Caco-2 (cell line): ENCODE measurements at regions not wholly inside any gene's neighbourhood (a gene's known extent, or its start where the extent isn't known, plus 50 kb on each side); places are given as distances from the start of the nearest gene placed in this dataset.

Source experiments
- BruUV-seq: library from RNA; stranded (reverse); fragments of 400-500 nt; replicated peaks from 2 replicates; lab custom pipeline; 2021; lab: Mats Ljungman, UMichigan
- CTCF ChIA-PET: fragments of 300-600 bp; sonication (Branson Sonifier 250); formaldehyde crosslinking; loops from one replicate; lab custom pipeline; 2022; ENCODE audit warnings: antibody characterized with exemption; lab: Charles Lee
- POLR2A ChIA-PET: fragments of 300-600 bp; sonication (Branson Sonifier 250); formaldehyde crosslinking; loops from one replicate; lab custom pipeline; 2022; ENCODE audit warnings: antibody characterized with exemption; lab: Charles Lee
- DNase-seq, 2 experiments: peaks; one replicate each; pipeline versions ENCODE4 v3.0.0 to v3.0.0-alpha.2; 2020 to 2022
- H3K27me3 ChIP-seq: replicated peaks from 2 replicates; pipeline ENCODE4 v1.6.0; 2011; ENCODE audit warnings: low read length; ENCODE audit not compliant: control insufficient read depth, insufficient read depth
- H3K36me3 ChIP-seq: 2 replicates; pipeline ENCODE4 v1.5.1; 2011; ENCODE audit warnings: low read length; ENCODE audit not compliant: control insufficient read depth, insufficient read depth
- H3K4me1 ChIP-seq: fragments of 250-450 bp; sonication (Bioruptor Pico); 2 replicates; pipeline ENCODE4 v1.5.1; 2020; ENCODE audit warnings: mild to moderate bottlenecking
- H3K4me3 ChIP-seq: 2 replicates; pipeline ENCODE4 v1.5.1; 2011; ENCODE audit warnings: low read depth, mild to moderate bottlenecking, control low read depth, low read length
- H3K9me3 ChIP-seq: fragments of 250-450 bp; sonication (Bioruptor Pico); 2 replicates; pipeline ENCODE4 v1.5.1; 2020; ENCODE audit warnings: mild to moderate bottlenecking, moderate library complexity
- H3K27ac Mint-ChIP-seq: one replicate; pipeline ENCODE4 v1.8.0; 2022; ENCODE audit warnings: mixed read lengths; ENCODE audit not compliant: unreplicated experiment
- H3K27me3 Mint-ChIP-seq: one replicate; pipeline ENCODE4 v1.8.0; 2022; ENCODE audit warnings: mixed read lengths; ENCODE audit not compliant: insufficient read depth, unreplicated experiment
- H3K36me3 Mint-ChIP-seq: one replicate; pipeline ENCODE4 v1.8.0; 2022; ENCODE audit warnings: mild to moderate bottlenecking, mixed read lengths; ENCODE audit not compliant: insufficient read depth, unreplicated experiment
- H3K4me1 Mint-ChIP-seq: one replicate; pipeline ENCODE4 v1.8.0; 2022; ENCODE audit warnings: low read depth, mixed read lengths; ENCODE audit not compliant: unreplicated experiment
- H3K4me3 Mint-ChIP-seq: one replicate; pipeline ENCODE4 v1.8.0; 2022; ENCODE audit warnings: mild to moderate bottlenecking, moderate library complexity, mixed read lengths; ENCODE audit not compliant: unreplicated experiment
- H3K9me3 Mint-ChIP-seq: one replicate; pipeline ENCODE4 v1.8.0; 2022; ENCODE audit warnings: mixed read lengths; ENCODE audit not compliant: unreplicated experiment
- intact Hi-C: fragments of 100-400 bp; cut with micrococcal nuclease; formaldehyde crosslinking; loops from one replicate; pipeline ENCODE4 v1.10.0; 2022; ENCODE audit not compliant: unreplicated experiment
- TF ChIP-seq, protein P1 (sequence below), 2 experiments: fragments of 200-600 bp in 1 of 2; IDR thresholded peaks; 1 replicate in 1 of 2; 2 replicates in 1 of 2; pipeline versions ENCODE4 v1.5.1 to v1.8.0; 2011 to 2022; ENCODE audit warnings: antibody characterized with exemption in 1 of 2, control low read depth in 1 of 2, inconsistent platforms in 1 of 2, low read depth in 1 of 2, low read length in 1 of 2, mild to moderate bottlenecking in 1 of 2, moderate library complexity in 1 of 2; ENCODE audit not compliant: insufficient read depth in 1 of 2, severe bottlenecking in 1 of 2, unreplicated experiment in 1 of 2

- Mint-ChIP-seq H3K36me3 (no peaks in the 10 kb centered on the region), H3K4me3 (no peak overlapping the region), H3K27ac (no peak overlapping the region), H3K4me1 (no peaks in the 10 kb centered on the region), H3K9me3 (no peaks in the 10 kb centered on the region), H3K27me3 (peaks cover 28% of the 10 kb centered on the region)
- no TSS peak for BruUV-seq
- Histone ChIP-seq H3K27me3 (no peaks in the 10 kb centered on the region; the same call in 1 of the 2 replicates), H3K4me3 (no peak overlapping the region), H3K4me1 (no peaks in the 10 kb centered on the region), H3K9me3 (no peaks in the 10 kb centered on the region), H3K36me3 (no peaks in the 10 kb centered on the region)
- POLR2A ChIA-PET = no interaction called here
- intact Hi-C loops = no loop called here
- no peak for DNase-seq
- TF ChIP-seq, protein P1, sequence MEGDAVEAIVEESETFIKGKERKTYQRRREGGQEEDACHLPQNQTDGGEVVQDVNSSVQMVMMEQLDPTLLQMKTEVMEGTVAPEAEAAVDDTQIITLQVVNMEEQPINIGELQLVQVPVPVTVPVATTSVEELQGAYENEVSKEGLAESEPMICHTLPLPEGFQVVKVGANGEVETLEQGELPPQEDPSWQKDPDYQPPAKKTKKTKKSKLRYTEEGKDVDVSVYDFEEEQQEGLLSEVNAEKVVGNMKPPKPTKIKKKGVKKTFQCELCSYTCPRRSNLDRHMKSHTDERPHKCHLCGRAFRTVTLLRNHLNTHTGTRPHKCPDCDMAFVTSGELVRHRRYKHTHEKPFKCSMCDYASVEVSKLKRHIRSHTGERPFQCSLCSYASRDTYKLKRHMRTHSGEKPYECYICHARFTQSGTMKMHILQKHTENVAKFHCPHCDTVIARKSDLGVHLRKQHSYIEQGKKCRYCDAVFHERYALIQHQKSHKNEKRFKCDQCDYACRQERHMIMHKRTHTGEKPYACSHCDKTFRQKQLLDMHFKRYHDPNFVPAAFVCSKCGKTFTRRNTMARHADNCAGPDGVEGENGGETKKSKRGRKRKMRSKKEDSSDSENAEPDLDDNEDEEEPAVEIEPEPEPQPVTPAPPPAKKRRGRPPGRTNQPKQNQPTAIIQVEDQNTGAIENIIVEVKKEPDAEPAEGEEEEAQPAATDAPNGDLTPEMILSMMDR (IDR thresholded peaks at IDR 0.05; ENCODE audit: insufficient read depth in 1 of 2, low read depth in 1 of 2, low read length in 1 of 2, severe bottlenecking in 1 of 2, unreplicated experiment in 1 of 2) = no peak
- CTCF ChIA-PET = no interaction called here
Observed at GRCh38 chr1:36663772-36664430, 181.2 kb upstream of the CSF3R start.

GRCh38 chr1:36658838-36659237, 176.1 kb upstream of the CSF3R start:
- H3K4me1 Mint-ChIP-seq = no peaks in the 10 kb centered on the region
- POLR2A ChIA-PET = no interaction called here

GRCh38 chr1:36657826-36658225, 175.1 kb upstream of the CSF3R start:
- CTCF ChIA-PET = no interaction called here

More at GRCh38 chr1:36658838-36659237, 176.1 kb upstream of the CSF3R start:
- Mint-ChIP-seq H3K27me3 (peaks cover 25% of the 10 kb centered on the region), H3K36me3 (peaks cover 4% of the 10 kb centered on the region), H3K27ac (no peak overlapping the region), H3K9me3 (no peaks in the 10 kb centered on the region), H3K4me3 (no peak overlapping the region)
- H3K9me3 ChIP-seq = no peaks in the 10 kb centered on the region
- BruUV-seq = no TSS peak
- intact Hi-C loops = no loop called here
- no peak for DNase-seq
- TF ChIP-seq, protein P1 (IDR thresholded peaks at IDR 0.05; ENCODE audit: insufficient read depth in 1 of 2, low read depth in 1 of 2, low read length in 1 of 2, severe bottlenecking in 1 of 2, unreplicated experiment in 1 of 2) = no peak
- H3K4me1 ChIP-seq = no peaks in the 10 kb centered on the region
- CTCF ChIA-PET = no interaction called here
- H3K27me3 ChIP-seq = no peaks in the 10 kb centered on the region
- no peaks in the 10 kb centered on the region for H3K36me3 ChIP-seq
- no peak overlapping the region for H3K4me3 ChIP-seq

More at GRCh38 chr1:36657826-36658225, 175.1 kb upstream of the CSF3R start:
- Mint-ChIP-seq H3K27me3 (peaks cover 28% of the 10 kb centered on the region), H3K9me3 (no peaks in the 10 kb centered on the region), H3K4me3 (no peak overlapping the region), H3K27ac (no peak overlapping the region), H3K4me1 (no peaks in the 10 kb centered on the region), H3K36me3 (peaks cover 4% of the 10 kb centered on the region)
- TF ChIP-seq, protein P1 (IDR thresholded peaks at IDR 0.05; ENCODE audit: insufficient read depth in 1 of 2, low read depth in 1 of 2, low read length in 1 of 2, severe bottlenecking in 1 of 2, unreplicated experiment in 1 of 2) = no peak
- Histone ChIP-seq H3K4me1 (no peaks in the 10 kb centered on the region), H3K4me3 (no peak overlapping the region), H3K27me3 (no peaks in the 10 kb centered on the region), H3K9me3 (no peaks in the 10 kb centered on the region), H3K36me3 (no peaks in the 10 kb centered on the region)
- POLR2A ChIA-PET = no interaction called here
- BruUV-seq = no TSS peak
- DNase-seq = no peak
- intact Hi-C loops = no loop called here
